GM21526 (cell line): ENCODE measurements at regions not wholly inside any gene's neighbourhood (a gene's known extent, or its start where the extent isn't known, plus 50 kb on each side); places are given as distances from the start of the nearest gene placed in this dataset.
"Not testable (repeated sequence)": the region's sequence is repeated elsewhere in the genome, so short reads cannot be mapped to it uniquely, and the experiment has no call there.

Experiments
- ATAC-seq: cut with Tn5 transposase; IDR thresholded peaks from one replicate; pipeline ENCODE4 v1.9.1; 2021; ENCODE audit warnings: moderate library complexity; ENCODE audit not compliant: unreplicated experiment, low FRiP score

- ATAC-seq, result no peak
Measured at GRCh38 chr5:18395126-18396110, 761.2 kb downstream of the TAF11L14 start.

GRCh38 chr5:18397371-18397770 is 763.1 kb downstream of the TAF11L14 start:
- ATAC-seq, result no peak

DNA sequence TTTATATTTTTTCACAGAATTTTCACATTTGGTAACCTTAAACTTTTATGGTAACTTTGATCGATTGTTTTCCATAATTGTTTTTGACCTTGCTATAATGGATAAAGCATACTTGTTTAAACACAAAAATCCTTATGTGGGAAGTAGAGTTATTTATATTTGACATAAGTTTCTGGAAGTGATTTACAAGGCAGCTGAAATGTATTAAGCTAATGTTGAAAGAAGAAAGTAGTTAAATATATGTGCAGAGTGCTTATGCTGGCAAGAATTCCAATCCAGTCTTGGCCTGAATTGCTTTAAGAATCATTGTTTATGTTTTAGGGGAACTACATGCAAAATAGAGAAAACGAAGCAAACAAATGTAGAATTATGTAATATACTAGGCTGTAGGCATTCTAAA is 763.6 kb downstream of the TAF11L14 start:
- ATAC-seq, result no peak

- ATAC-seq, result not testable (repeated sequence)
Measured at GRCh38 chr5:18399461-18400327, 765.4 kb downstream of the TAF11L14 start.

DNA sequence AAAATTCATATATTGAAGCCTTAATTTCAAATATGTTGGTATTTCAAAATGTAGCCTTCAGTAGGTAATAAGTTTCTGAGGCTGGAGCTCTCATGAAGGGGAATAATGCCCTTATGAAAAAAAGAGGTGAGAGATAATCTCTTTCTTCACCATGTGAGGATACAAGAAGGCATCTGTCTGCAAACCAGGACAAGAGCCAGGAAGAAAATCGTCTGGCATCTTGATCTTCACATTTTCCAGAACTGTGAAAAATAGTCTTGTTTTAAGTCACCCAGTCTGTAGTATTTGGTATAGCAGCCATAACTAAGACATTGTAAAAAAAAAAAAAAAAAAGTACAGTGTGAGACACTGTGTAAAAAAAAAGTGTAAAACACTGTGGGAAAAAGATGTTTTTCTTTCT is 768.9 kb downstream of the TAF11L14 start:
- no peak for ATAC-seq

DNA sequence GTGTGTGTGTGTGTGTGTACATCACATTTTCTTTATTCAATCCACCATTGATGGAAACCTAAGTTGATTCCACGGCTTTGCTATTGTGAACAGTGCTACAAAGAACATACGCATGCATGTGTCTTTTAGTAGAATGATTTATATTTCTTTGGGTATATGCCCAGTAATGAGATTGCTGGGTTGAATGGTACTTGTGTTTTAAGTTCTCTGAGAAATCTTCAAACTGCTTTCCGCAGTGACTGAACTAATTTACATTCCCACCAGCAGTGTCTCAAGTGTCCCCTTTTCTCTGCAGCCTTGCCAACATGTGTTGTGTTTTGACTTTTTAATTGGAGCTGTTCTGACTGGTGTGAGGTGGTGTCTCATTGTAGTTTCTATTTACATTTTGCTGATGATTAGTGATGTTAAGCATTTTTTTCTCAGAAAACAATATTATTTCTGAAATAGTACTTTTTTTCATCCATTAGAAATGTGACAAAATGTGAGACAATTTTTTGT is 769.7 kb downstream of the TAF11L14 start:
- ATAC-seq, result no peak

- ATAC-seq, result no peak
Measured at GRCh38 chr5:18420711-18421110, 786.5 kb downstream of the TAF11L14 start.

DNA sequence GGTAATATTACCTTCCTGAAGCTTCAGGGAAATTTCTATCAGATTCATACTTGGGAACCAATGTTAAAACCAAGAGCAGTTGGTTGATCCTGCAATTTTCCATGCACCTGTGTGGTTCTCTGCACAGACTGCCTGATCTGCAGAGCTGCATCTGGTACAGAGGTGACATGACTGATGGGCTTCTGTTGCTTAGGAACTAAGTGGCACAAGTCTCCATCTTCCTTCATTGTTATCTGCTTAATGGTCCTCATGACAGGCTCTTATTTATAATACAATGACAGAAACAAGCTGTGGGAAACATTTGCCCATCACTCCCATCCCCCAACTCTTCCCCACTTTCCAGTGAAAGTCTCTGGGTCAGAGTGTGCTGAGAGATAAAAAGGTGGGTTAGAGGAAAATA is 799.1 kb downstream of the TAF11L14 start:
- no peak for ATAC-seq

DNA sequence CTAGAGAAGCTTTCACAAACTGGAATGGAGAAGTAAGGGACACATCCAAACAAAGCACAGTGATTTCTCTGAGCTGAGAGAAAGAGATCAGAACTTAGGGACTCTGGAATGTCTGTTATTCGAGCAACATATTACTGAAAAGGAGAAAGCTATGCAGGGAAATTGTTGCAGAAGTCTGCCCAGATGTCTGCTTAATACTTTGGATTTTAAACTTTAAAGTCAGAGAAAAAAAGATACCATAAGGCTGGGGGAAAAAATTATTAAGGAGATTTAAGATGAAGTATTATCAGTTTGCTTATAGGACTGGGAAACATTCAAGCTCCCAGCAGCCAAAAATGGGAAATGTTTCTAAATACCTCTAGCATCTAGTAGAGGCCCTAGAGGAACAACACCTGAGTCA is 803.9 kb downstream of the TAF11L14 start:
- ATAC-seq, result no peak

- no peak for ATAC-seq
Measured at GRCh38 chr5:18455521-18455920, 821.3 kb downstream of the TAF11L14 start.

DNA sequence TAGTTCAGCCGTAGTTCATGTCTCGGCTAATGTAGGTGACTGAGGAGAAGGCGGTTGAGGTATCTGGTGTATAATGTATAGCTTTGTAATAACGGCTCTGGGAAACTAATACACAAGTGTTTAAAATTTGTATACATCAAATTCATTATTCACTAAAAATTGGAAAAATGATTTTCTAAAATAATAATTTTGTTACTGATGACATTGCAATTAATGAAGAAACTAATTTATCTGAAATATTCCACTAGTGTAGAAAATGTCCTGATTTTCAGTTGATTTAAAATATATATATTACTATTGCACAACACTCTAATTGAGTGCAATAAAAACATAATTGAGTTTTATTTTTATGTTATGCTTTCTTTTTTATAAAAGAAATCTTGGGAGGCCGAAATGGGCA is 823.0 kb downstream of the TAF11L14 start:
- no peak for ATAC-seq

GRCh38 chr5:18461766-18462165 is 827.5 kb downstream of the TAF11L14 start:
- no peak for ATAC-seq

- peak; percentile 87 for ATAC-seq
Measured at GRCh38 chr5:18465833-18466681, 831.8 kb downstream of the TAF11L14 start.

- ATAC-seq, result no peak
Measured at GRCh38 chr5:18466731-18467130, 832.5 kb downstream of the TAF11L14 start.

DNA sequence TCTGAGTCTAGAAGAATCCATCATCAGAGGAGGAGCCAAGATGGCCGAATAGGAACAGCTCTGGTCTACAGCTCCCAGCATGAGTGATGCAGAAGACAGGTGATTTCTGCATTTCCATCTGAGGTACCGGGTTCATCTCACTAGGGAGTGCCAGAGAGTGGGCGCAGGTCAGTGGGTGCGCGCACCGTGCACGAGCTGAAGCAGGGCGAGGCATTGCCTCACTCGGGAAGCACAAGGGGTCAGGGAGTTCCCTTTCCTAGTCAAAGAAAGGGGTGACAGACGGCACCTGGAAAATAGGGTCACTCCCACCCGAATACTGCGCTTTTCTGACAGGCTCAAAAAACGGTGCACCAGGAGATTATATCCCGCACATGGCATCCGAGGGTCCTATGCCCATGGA is 837.5 kb downstream of the TAF11L14 start:
- ATAC-seq, result not testable (repeated sequence)

- no peak for ATAC-seq
Measured at GRCh38 chr5:18483451-18483850, 849.2 kb downstream of the TAF11L14 start.

DNA sequence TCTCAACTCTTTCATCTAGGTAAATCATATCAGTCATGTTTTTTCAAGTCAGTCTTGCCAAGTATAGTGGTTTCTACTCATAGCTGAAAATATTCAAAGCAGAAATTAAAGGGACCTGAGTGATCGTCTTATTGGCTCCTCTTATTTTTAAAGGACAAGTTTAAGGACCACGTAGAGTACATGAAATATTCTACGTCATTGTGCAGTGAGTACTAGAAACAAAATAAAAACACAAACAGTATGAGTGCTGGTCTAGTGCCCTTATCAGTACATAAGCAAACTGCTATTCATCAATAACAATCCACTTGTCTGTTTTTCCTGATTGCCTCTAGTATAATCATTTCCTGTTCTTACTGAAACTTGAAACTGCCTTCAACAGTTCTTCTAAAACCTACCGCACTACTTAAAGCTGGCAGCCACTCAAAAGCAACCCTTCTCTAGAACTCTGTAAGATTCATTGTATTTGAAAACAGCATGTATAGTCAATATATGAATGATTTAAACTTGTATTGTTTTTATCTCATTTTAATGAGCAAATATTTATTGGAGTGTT is 853.7 kb downstream of the TAF11L14 start:
- no peak for ATAC-seq

- ATAC-seq, result no peak
Measured at GRCh38 chr5:18489703-18490102, 855.4 kb downstream of the TAF11L14 start.

- ATAC-seq, result no peak
Measured at GRCh38 chr5:18491349-18491748, 857.1 kb downstream of the TAF11L14 start.

- ATAC-seq, result no peak
Measured at GRCh38 chr5:18495157-18495556, 860.9 kb downstream of the TAF11L14 start.
